Fibroblast of the aortic adventitia (primary cell): ENCODE measurements at regions not wholly inside any gene's neighbourhood (a gene's known extent, or its start where the extent isn't known, plus 50 kb on each side); places are given as distances from the start of the nearest gene placed in this dataset.

Experiments
- DNase-seq: peaks from one replicate; pipeline ENCODE4 v3.0.0-alpha.2; 2010; ENCODE audit warnings: low read depth
- H3K4me3 ChIP-seq: 2 replicates; pipeline ENCODE4 v1.5.1; 2011; ENCODE audit warnings: low read depth, mild to moderate bottlenecking, control low read depth, low read length, moderate library complexity
- TF ChIP-seq, protein P1 (sequence below): IDR thresholded peaks from 2 replicates; pipeline ENCODE4 v1.5.1; 2011; ENCODE audit warnings: mild to moderate bottlenecking, low read length, control low read depth, inconsistent platforms; ENCODE audit not compliant: insufficient read depth

GRCh38 chr18:24595561-24596031 lies 135.2 kb downstream of the HRH4 start:
- no peak overlapping the region for H3K4me3 ChIP-seq
- TF ChIP-seq, protein P1, sequence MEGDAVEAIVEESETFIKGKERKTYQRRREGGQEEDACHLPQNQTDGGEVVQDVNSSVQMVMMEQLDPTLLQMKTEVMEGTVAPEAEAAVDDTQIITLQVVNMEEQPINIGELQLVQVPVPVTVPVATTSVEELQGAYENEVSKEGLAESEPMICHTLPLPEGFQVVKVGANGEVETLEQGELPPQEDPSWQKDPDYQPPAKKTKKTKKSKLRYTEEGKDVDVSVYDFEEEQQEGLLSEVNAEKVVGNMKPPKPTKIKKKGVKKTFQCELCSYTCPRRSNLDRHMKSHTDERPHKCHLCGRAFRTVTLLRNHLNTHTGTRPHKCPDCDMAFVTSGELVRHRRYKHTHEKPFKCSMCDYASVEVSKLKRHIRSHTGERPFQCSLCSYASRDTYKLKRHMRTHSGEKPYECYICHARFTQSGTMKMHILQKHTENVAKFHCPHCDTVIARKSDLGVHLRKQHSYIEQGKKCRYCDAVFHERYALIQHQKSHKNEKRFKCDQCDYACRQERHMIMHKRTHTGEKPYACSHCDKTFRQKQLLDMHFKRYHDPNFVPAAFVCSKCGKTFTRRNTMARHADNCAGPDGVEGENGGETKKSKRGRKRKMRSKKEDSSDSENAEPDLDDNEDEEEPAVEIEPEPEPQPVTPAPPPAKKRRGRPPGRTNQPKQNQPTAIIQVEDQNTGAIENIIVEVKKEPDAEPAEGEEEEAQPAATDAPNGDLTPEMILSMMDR, result no peak
- no peak for DNase-seq

DNA sequence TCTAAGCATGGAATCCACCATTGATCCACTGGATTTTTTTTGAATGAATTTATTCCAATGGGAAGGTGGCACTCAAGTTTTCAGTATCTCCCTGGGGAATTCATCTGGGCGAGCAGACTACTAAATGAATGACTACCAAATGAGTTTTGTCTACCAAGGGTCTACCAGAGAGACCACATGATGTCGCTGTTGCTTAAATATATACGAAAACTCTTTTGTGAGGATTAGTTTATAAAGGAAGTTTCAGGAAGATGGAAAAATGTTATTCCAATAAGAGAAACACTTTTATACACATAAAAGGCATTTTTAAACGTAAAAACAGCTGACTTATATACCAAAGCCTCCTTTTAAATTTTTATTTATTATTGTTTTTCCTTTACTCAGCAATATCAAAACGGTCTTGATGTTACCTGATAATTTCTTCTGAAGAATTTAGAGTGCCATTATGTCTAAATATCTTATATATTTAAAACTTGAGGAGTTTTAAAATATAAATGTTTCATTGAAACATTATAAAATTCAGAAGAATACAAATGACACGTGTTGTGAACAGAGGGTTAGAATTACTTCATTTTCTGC lies 139.7 kb downstream of the HRH4 start:
- peak; percentile 77 for DNase-seq
- no peak overlapping the region for H3K4me3 ChIP-seq
- TF ChIP-seq, protein P1, result peak; percentile 54

GRCh38 chr18:24601585-24601984 lies 141.1 kb downstream of the HRH4 start:
- no peak overlapping the region for H3K4me3 ChIP-seq
- DNase-seq, result no peak
- TF ChIP-seq, protein P1, result no peak

DNA sequence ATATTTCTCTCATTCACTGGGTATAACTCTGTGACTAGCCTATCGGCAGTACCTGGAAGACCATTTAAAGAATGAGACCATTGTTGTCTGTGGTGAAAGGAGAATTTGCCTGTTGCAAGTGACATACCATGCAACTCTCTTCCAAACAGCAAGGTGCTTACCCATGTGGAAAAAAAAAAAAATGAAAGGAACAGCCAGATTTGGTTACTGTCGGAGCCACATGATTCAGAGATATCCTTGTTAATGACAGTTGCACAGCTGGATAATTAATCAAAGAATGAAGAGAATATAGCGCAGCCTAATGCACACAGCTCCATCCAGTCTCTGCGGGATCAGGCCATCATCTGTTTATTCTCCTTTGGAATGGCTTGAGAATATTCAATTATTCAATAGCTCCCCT lies 141.8 kb downstream of the HRH4 start:
- no peak overlapping the region for H3K4me3 ChIP-seq
- DNase-seq, result no peak
- TF ChIP-seq, protein P1, result no peak

DNA sequence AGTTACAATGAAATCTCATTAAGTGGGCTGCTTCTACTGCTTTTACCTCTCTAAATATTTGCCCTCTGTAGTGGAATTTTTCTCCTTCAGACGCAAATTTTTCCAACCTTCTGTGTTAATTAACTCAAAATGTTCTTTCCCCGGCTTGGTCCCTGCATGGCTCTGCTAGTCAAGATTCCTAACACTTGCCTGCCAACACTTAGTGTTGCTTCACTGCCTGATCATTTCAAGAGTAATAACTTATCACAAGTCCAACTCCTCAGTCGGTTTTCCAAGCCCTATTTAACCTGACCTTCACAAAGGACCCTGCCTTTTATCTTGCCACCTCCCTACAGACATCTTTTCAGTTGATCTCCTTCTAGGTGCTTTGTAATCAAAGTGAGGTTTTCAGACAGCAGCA lies 142.7 kb downstream of the HRH4 start:
- DNase-seq, result no peak
- H3K4me3 ChIP-seq, result no peak overlapping the region
- TF ChIP-seq, protein P1, result no peak

DNA sequence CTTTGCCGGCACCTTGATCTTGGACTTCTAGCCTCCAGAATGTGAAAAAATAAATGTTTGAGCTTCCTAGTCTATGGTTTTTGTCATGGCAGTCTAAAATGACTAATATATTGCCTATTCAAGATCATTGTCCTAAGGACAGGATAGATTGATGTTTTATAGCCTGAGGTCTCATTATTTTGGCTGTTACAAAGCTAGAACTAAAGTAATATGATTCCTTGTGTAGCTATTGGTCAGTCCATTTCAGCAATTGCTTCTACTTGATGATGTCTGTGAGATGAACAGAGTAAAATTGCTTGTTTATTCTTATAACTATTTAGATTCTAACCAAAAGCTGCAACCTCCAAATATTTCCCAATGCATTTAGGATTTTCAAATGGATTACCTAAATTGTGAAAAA lies 145.0 kb downstream of the HRH4 start:
- TF ChIP-seq, protein P1, result no peak
- H3K4me3 ChIP-seq, result no peak overlapping the region
- no peak for DNase-seq

DNA sequence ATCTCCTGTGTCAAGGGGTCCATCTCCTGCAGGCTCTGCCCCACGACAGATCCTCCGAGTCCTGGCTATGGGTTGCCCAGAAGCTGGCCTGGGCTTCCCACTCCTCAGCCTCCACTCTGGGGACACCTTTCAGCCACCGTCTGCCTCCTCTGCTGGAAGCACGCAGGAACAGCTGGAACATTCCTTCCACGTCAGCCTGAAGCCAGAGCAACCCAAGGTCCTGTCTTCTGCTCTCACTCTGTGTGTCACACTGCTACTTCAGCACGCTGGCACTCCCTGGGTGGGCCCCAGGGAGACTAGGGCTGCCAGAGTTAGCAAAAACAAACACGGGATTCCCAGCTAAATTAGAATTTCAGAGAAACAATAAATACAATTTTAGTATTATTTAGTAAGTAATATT lies 148.8 kb downstream of the HRH4 start:
- DNase-seq, result no peak
- TF ChIP-seq, protein P1, result no peak
- no peak overlapping the region for H3K4me3 ChIP-seq
